DMS153 (cell line): ENCODE measurements at regions not wholly inside any gene's neighbourhood (a gene's known extent, or its start where the extent isn't known, plus 50 kb on each side); places are given as distances from the start of the nearest gene placed in this dataset.
"Not testable (repeated sequence)": the region's sequence is repeated elsewhere in the genome, so short reads cannot be mapped to it uniquely, and the experiment has no call there.

Experiments
- DNase-seq: peaks from one replicate; lab custom pipeline; 2025; lab: John Stamatoyannopoulos, UW

- no peak for DNase-seq
Measured at GRCh38 chr4:170271723-170272122, 182.0 kb upstream of the AADAT start.

GRCh38 chr4:170270628-170271027 is 180.9 kb upstream of the AADAT start:
- DNase-seq: no peak

- DNase-seq: no peak
Measured at GRCh38 chr4:170269950-170270349, 180.2 kb upstream of the AADAT start.

GRCh38 chr4:170259631-170260153 is 169.9 kb upstream of the AADAT start:
- peak; percentile 90 for DNase-seq

- DNase-seq: no peak
Measured at GRCh38 chr4:170256807-170257206, 167.1 kb upstream of the AADAT start.

- no peak for DNase-seq
Measured at GRCh38 chr4:170248576-170248975, 158.8 kb upstream of the AADAT start.

- no peak for DNase-seq
Measured at GRCh38 chr4:170248029-170248428, 158.3 kb upstream of the AADAT start.

- DNase-seq: no peak
Measured at GRCh38 chr4:170247596-170247995, 157.8 kb upstream of the AADAT start.

- DNase-seq: no peak
Measured at GRCh38 chr4:170243662-170244288, 154.0 kb upstream of the AADAT start.

- DNase-seq: no peak
Measured at GRCh38 chr4:170242471-170242870, 152.7 kb upstream of the AADAT start.

- no peak for DNase-seq
Measured at GRCh38 chr4:170234800-170235199, 145.0 kb upstream of the AADAT start.

- DNase-seq: no peak
Measured at GRCh38 chr4:170231377-170231776, 141.6 kb upstream of the AADAT start.

- no peak for DNase-seq
Measured at GRCh38 chr4:170230242-170230641, 140.5 kb upstream of the AADAT start.

GRCh38 chr4:170229006-170229405 is 139.2 kb upstream of the AADAT start:
- no peak for DNase-seq

GRCh38 chr4:170227928-170228327 is 138.2 kb upstream of the AADAT start:
- no peak for DNase-seq

- no peak for DNase-seq
Measured at GRCh38 chr4:170226288-170226687, 136.5 kb upstream of the AADAT start.

- no peak for DNase-seq
Measured at GRCh38 chr4:170214731-170215130, 125.0 kb upstream of the AADAT start.

- no peak for DNase-seq
Measured at GRCh38 chr4:170214101-170214500, 124.3 kb upstream of the AADAT start.

GRCh38 chr4:170202721-170203120 is 113.0 kb upstream of the AADAT start:
- DNase-seq: no peak

- DNase-seq: no peak
Measured at GRCh38 chr4:170198747-170199146, 109.0 kb upstream of the AADAT start.

- DNase-seq: not testable (repeated sequence)
Measured at GRCh38 chr4:170194794-170195193, 105.0 kb upstream of the AADAT start.

GRCh38 chr4:170193496-170193895 is 103.7 kb upstream of the AADAT start:
- DNase-seq: no peak

- no peak for DNase-seq
Measured at GRCh38 chr4:170190265-170190664, 100.5 kb upstream of the AADAT start.

GRCh38 chr4:170170861-170171260 is 81.1 kb upstream of the AADAT start:
- no peak for DNase-seq
